Smooth muscle cell (in vitro differentiated cells): ENCODE measurements at regions not wholly inside any gene's neighbourhood (a gene's known extent, or its start where the extent isn't known, plus 50 kb on each side); places are given as distances from the start of the nearest gene placed in this dataset. TPM values are rescaled to one million over a fixed set of nuclear protein-coding genes. Genes with fewer than 3 reads are reported as not detected.
"Not testable (repeated sequence)": the region's sequence is repeated elsewhere in the genome, so short reads cannot be mapped to it uniquely, and the experiment has no call there.

Source experiments
- DNase-seq: peaks from one replicate; lab custom pipeline; 2025; ENCODE audit not compliant: unreplicated experiment; lab: John Stamatoyannopoulos, UW
- H2AFZ ChIP-seq: fragments of 200-600 bp; sonication (generic); 2 replicates; pipeline ENCODE4 v1.6.0; 2016; ENCODE audit warnings: antibody characterized with exemption, low read depth, mild to moderate bottlenecking
- H3F3A ChIP-seq: fragments of 200-600 bp; sonication (generic); 2 replicates; pipeline ENCODE4 v1.6.0; 2017; ENCODE audit warnings: antibody characterized with exemption, low read depth
- H3K27ac ChIP-seq: fragments of 200-600 bp; sonication (generic); 2 replicates; pipeline ENCODE4 v1.5.1; 2016; ENCODE audit warnings: low read depth, mild to moderate bottlenecking
- H3K27me3 ChIP-seq: fragments of 200-600 bp; sonication (generic); 2 replicates; pipeline ENCODE4 v1.6.1; 2016; ENCODE audit warnings: low read depth, mild to moderate bottlenecking
- H3K36me3 ChIP-seq: fragments of 200-600 bp; sonication (generic); 2 replicates; pipeline ENCODE4 v1.5.1; 2016; ENCODE audit warnings: low read depth
- H3K4me1 ChIP-seq: fragments of 200-600 bp; sonication (generic); 2 replicates; pipeline ENCODE4 v1.5.1; 2016; ENCODE audit warnings: low read depth
- H3K4me2 ChIP-seq: fragments of 200-600 bp; sonication (generic); 2 replicates; pipeline ENCODE4 v1.6.0; 2016; ENCODE audit warnings: mild to moderate bottlenecking
- H3K4me3 ChIP-seq: fragments of 200-600 bp; sonication (generic); 2 replicates; pipeline ENCODE4 v1.5.1; 2016; ENCODE audit warnings: mild to moderate bottlenecking
- H3K79me2 ChIP-seq: fragments of 200-600 bp; sonication (generic); 2 replicates; pipeline ENCODE4 v1.6.0; 2016; ENCODE audit warnings: low read depth, mild to moderate bottlenecking
- H3K9ac ChIP-seq: fragments of 200-600 bp; sonication (generic); 2 replicates; pipeline ENCODE4 v1.6.0; 2016; ENCODE audit warnings: low read depth
- H3K9me3 ChIP-seq: fragments of 200-600 bp; sonication (generic); replicated peaks from 2 replicates; pipeline ENCODE4 v1.5.1; 2016; ENCODE audit warnings: low read depth
- H4K20me1 ChIP-seq: fragments of 200-600 bp; sonication (generic); 2 replicates; pipeline ENCODE4 v1.6.0; 2016; ENCODE audit warnings: low read depth
- CTCF ChIP-seq: fragments of 200-600 bp; sonication (generic); IDR thresholded peaks from 2 replicates; pipeline ENCODE4 v1.5.1; 2017; ENCODE audit warnings: borderline replicate concordance, mild to moderate bottlenecking, antibody characterized with exemption; ENCODE audit not compliant: insufficient read depth, poor library complexity, severe bottlenecking
- WGBS: methylation state at CpG from one replicate; pipeline ENCODE4 v1.1.7; 2016; ENCODE audit warnings: low lambda C conversion rate; 5-methylcytosine and 5-hydroxymethylcytosine counted together
- small RNA-seq: library from RNA; depleted of rRNA; stranded (forward); fragments of <200 nt; gene quantifications from one replicate; pipeline ENCODE3, GENCODE V24; 2014

- H3K4me1 ChIP-seq, result no peaks in the 10 kb centered on the region
- H3K4me3 ChIP-seq, result no peak overlapping the region
- peaks cover 2% of the 10 kb centered on the region for H3K9me3 ChIP-seq
- H3K4me2 ChIP-seq, result no peak overlapping the region
- DNase-seq, result no peak
- TF ChIP-seq CTCF, result no peak
- H3K36me3 ChIP-seq, result no peaks in the 10 kb centered on the region
- no peak overlapping the region for H3K9ac ChIP-seq
- WGBS, result 77% methylated on average over 3 of the region's 3 CpGs
- H3K27me3 ChIP-seq, result no peaks in the 10 kb centered on the region
- no peaks in the 10 kb centered on the region for H3K79me2 ChIP-seq
- no peaks in the 10 kb centered on the region for H4K20me1 ChIP-seq
- H2AFZ ChIP-seq, result no peak overlapping the region
- no peaks in the 10 kb centered on the region for H3F3A ChIP-seq
- no peak overlapping the region for H3K27ac ChIP-seq
Observed at GRCh38 chr12:33944703-33945437, 77.4 kb upstream of the ALG10 start.

GRCh38 chr12:33945438-33945784 lies 76.9 kb upstream of the ALG10 start:
- no peak overlapping the region for H3K4me3 ChIP-seq
- DNase-seq, result no peak
- H2AFZ ChIP-seq, result no peak overlapping the region
- no peaks in the 10 kb centered on the region for H3K36me3 ChIP-seq
- H3K4me2 ChIP-seq, result no peak overlapping the region
- no peak for TF ChIP-seq CTCF
- peaks cover 5% of the 10 kb centered on the region for H3K9me3 ChIP-seq
- H4K20me1 ChIP-seq, result no peaks in the 10 kb centered on the region
- no peaks in the 10 kb centered on the region for H3K79me2 ChIP-seq
- no peaks in the 10 kb centered on the region for H3F3A ChIP-seq
- no peak overlapping the region for H3K9ac ChIP-seq
- 81% methylated on average over 6 of the region's 6 CpGs for WGBS
- H3K27ac ChIP-seq, result no peak overlapping the region
- no peaks in the 10 kb centered on the region for H3K27me3 ChIP-seq
- H3K4me1 ChIP-seq, result no peaks in the 10 kb centered on the region

GRCh38 chr12:33966219-33966618 lies 56.1 kb upstream of the ALG10 start:
- H3K36me3 ChIP-seq, H4K20me1 ChIP-seq, DNase-seq, H3K27ac ChIP-seq, H3K27me3 ChIP-seq, H3F3A ChIP-seq, H3K9ac ChIP-seq, H3K9me3 ChIP-seq, H3K4me3 ChIP-seq, H2AFZ ChIP-seq, H3K4me2 ChIP-seq, H3K4me1 ChIP-seq, H3K79me2 ChIP-seq: not testable (repeated sequence)
- WGBS, result 89% methylated on average over 7 of the region's 7 CpGs

- H3K27ac ChIP-seq, result no peak overlapping the region
- H3K27me3 ChIP-seq, result no peaks in the 10 kb centered on the region
- no peak overlapping the region for H3K4me3 ChIP-seq
- H3K4me2 ChIP-seq, result no peak overlapping the region
- H3K9me3 ChIP-seq, result no peaks in the 10 kb centered on the region
- H3K9ac ChIP-seq, result no peak overlapping the region
- H2AFZ ChIP-seq, result no peak overlapping the region
- H4K20me1 ChIP-seq, result no peaks in the 10 kb centered on the region
- H3K4me1 ChIP-seq, result no peaks in the 10 kb centered on the region
- no peaks in the 10 kb centered on the region for H3F3A ChIP-seq
- H3K36me3 ChIP-seq, result no peaks in the 10 kb centered on the region
- H3K79me2 ChIP-seq, result no peaks in the 10 kb centered on the region
- WGBS, result 80% methylated on average over 1 of the region's 1 CpG
- TF ChIP-seq CTCF, result no peak
- DNase-seq, result no peak
Observed at GRCh38 chr12:33967760-33968159, 54.5 kb upstream of the ALG10 start.

Small RNA genes lying in the stretch of these regions (small RNA-seq; reads per million reads assigned to genes)
- gene RNU6-400P, result not detected
- not detected for gene RNU6-472P
